Myocyte (in vitro differentiated cells): ENCODE measurements at regions not wholly inside any gene's neighbourhood (a gene's known extent, or its start where the extent isn't known, plus 50 kb on each side); places are given as distances from the start of the nearest gene placed in this dataset.
A peak's percentile ranks its signal among the peaks of the same experiment; 100 is the strongest.
"Not testable (repeated sequence)": the region's sequence is repeated elsewhere in the genome, so short reads cannot be mapped to it uniquely, and the experiment has no call there.

Source experiments
- DNase-seq: peaks from one replicate; pipeline ENCODE4 v3.0.0-alpha.2; 2012; ENCODE audit warnings: low read depth

GRCh38 chr6:4677011-4677750 lies 99.0 kb upstream of the CDYL start:
- no peak for DNase-seq

- no peak for DNase-seq
Measured at GRCh38 chr6:4676016-4676415, 100.2 kb upstream of the CDYL start.

- DNase-seq: no peak
Measured at GRCh38 chr6:4675121-4675520, 101.1 kb upstream of the CDYL start.

- no peak for DNase-seq
Measured at GRCh38 chr6:4673861-4674260, 102.3 kb upstream of the CDYL start.

- DNase-seq: no peak
Measured at GRCh38 chr6:4672772-4673171, 103.4 kb upstream of the CDYL start.

GRCh38 chr6:4671587-4672115 lies 104.6 kb upstream of the CDYL start:
- DNase-seq: no peak

GRCh38 chr6:4670824-4671409 lies 105.3 kb upstream of the CDYL start:
- DNase-seq: no peak

GRCh38 chr6:4670290-4670689 lies 105.9 kb upstream of the CDYL start:
- DNase-seq: peak; percentile 61

GRCh38 chr6:4668271-4669179 lies 107.7 kb upstream of the CDYL start:
- peak; percentile 28 for DNase-seq

GRCh38 chr6:4667591-4667990 lies 108.6 kb upstream of the CDYL start:
- no peak for DNase-seq

GRCh38 chr6:4666886-4667513 lies 109.2 kb upstream of the CDYL start:
- DNase-seq: no peak

GRCh38 chr6:4665489-4666417 lies 110.5 kb upstream of the CDYL start:
- DNase-seq: no peak

- no peak for DNase-seq
Measured at GRCh38 chr6:4664911-4665310, 111.3 kb upstream of the CDYL start.

GRCh38 chr6:4664117-4664626 lies 112.0 kb upstream of the CDYL start:
- peak; percentile 54 for DNase-seq

- no peak for DNase-seq
Measured at GRCh38 chr6:4662886-4663285, 113.3 kb upstream of the CDYL start.

GRCh38 chr6:4661391-4661790 lies 114.8 kb upstream of the CDYL start:
- no peak for DNase-seq

- no peak for DNase-seq
Measured at GRCh38 chr6:4660377-4661321, 115.6 kb upstream of the CDYL start.

- DNase-seq: not testable (repeated sequence)
Measured at GRCh38 chr6:4659719-4660118, 116.5 kb upstream of the CDYL start.

GRCh38 chr6:4658486-4658885 lies 117.7 kb upstream of the CDYL start:
- DNase-seq: no peak
